WI38 (cell line): ENCODE measurements at regions not wholly inside any gene's neighbourhood (a gene's known extent, or its start where the extent isn't known, plus 50 kb on each side); places are given as distances from the start of the nearest gene placed in this dataset.

Source experiments
- H3K4me3 ChIP-seq: 2 replicates; pipeline ENCODE4 v1.5.1; 2011; ENCODE audit warnings: low read depth, mild to moderate bottlenecking, control low read depth, low read length
- TF ChIP-seq, protein P1 (sequence below): IDR thresholded peaks from 2 replicates; pipeline ENCODE4 v1.5.1; 2012; ENCODE audit warnings: low read depth, mild to moderate bottlenecking, control low read depth, low read length

DNA sequence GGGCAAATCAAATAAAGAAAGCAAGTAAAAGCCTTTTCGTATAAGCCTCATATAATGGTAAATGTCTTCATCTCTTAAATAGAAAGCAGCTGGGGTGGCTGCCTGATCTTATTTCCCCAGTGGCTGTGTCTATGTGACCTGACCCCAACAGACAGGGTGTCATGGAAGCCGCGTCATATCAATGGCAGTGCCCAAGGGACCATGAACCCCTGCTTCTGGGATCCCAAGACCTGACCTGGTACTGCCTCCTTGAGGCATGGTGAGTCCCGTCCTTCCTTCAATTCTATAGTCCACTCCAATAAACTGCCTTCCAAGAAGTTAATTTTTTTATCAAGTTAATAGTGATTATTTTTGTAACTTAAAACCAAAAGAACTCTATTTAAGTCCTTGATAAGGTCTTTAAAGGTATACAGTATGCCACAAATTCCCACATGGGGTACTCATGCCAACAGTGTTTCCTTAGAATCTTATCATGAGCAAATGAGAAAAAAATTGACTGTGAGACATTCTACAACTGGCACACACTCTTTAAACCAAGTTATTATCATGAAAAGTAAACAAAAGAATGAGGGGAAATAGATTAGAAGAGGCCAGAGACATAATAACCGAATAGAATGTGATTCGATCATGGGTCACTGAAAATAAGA lies 104.6 kb downstream of the ADSS2 start:
- no peak overlapping the region for H3K4me3 ChIP-seq
- TF ChIP-seq, protein P1, sequence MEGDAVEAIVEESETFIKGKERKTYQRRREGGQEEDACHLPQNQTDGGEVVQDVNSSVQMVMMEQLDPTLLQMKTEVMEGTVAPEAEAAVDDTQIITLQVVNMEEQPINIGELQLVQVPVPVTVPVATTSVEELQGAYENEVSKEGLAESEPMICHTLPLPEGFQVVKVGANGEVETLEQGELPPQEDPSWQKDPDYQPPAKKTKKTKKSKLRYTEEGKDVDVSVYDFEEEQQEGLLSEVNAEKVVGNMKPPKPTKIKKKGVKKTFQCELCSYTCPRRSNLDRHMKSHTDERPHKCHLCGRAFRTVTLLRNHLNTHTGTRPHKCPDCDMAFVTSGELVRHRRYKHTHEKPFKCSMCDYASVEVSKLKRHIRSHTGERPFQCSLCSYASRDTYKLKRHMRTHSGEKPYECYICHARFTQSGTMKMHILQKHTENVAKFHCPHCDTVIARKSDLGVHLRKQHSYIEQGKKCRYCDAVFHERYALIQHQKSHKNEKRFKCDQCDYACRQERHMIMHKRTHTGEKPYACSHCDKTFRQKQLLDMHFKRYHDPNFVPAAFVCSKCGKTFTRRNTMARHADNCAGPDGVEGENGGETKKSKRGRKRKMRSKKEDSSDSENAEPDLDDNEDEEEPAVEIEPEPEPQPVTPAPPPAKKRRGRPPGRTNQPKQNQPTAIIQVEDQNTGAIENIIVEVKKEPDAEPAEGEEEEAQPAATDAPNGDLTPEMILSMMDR: no peak

GRCh38 chr1:244347942-244348341 lies 103.8 kb downstream of the ADSS2 start:
- H3K4me3 ChIP-seq: no peak overlapping the region
- TF ChIP-seq, protein P1: no peak

GRCh38 chr1:244349103-244349531 lies 102.6 kb downstream of the ADSS2 start:
- H3K4me3 ChIP-seq: no peak overlapping the region
- TF ChIP-seq, protein P1: no peak

DNA sequence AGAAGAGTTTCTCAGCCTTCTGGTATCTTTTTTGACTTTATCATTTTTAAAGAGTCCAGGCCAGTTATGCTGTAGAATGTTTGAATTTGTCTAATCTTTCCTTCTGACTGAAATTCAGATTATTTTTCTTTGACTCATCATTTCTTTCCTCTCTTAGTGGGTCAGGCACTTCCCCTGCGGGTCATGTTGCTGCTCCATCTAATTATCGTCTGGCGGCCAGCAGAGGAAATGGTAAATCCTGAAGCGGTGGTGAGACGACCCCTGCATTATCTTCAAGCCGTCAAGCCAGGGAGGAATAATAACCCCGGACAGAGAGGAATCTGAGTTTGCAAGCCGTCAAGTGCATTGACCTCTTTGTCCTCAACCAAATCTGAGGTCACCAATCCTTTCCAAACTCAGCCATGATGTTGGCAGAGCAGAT lies 102.1 kb downstream of the ADSS2 start:
- no peak overlapping the region for H3K4me3 ChIP-seq
- TF ChIP-seq, protein P1: no peak

DNA sequence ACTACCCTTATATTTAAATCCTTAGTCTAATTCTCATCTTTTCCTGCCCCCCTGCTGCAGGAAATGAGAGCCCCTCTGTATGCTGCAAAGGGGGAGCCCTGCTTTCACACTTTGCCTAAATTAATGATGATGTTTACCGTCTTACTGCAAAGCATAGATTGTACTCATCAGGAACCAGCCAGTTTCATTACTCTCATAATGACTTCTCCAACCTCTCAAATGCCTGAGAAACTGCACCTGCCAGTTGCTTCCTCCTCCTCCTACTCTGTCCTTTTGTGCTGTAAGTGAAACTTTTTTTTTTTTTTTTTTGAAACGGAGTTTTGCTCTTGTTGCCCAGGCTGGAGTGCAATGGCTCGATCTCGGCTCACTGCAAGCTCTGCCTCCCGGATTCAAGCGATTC lies 101.7 kb downstream of the ADSS2 start:
- TF ChIP-seq, protein P1: no peak
- no peak overlapping the region for H3K4me3 ChIP-seq

GRCh38 chr1:244352156-244352830 lies 99.4 kb downstream of the ADSS2 start:
- no peak overlapping the region for H3K4me3 ChIP-seq
- TF ChIP-seq, protein P1: no peak

- TF ChIP-seq, protein P1: no peak
- no peak overlapping the region for H3K4me3 ChIP-seq
These were observed 98.1 kb downstream of the ADSS2 start for GRCh38 chr1:244353551-244354091.
